Gastroesophageal sphincter (tissue), 4 donors: ENCODE measurements at regions not wholly inside any gene's neighbourhood (a gene's known extent, or its start where the extent isn't known, plus 50 kb on each side); places are given as distances from the start of the nearest gene placed in this dataset.

ENCODE experiments used
- ATAC-seq: fragments of 150-250 bp; one replicate; pipeline ENCODE4 v1.9.1; 2016; ENCODE audit warnings: mild to moderate bottlenecking, moderate library complexity
- H3K27ac ChIP-seq, 4 donors: fragments of 200-600 bp; sonication (generic) in 3 of 4; 1 replicate in 3 of 4; 2 replicates in 1 of 4; pipeline ENCODE4 v1.5.1; 2016 to 2019
- H3K27me3 ChIP-seq: fragments of 200-600 bp; sonication (generic); one replicate; pipeline ENCODE4 v1.5.1; 2019
- H3K36me3 ChIP-seq, 2 donors: fragments of 200-600 bp; sonication (generic); one replicate each; pipeline ENCODE4 v1.5.1; 2019; ENCODE audit warnings: control low read depth in 1 of 2
- H3K4me1 ChIP-seq, 3 donors: fragments of 200-600 bp; sonication (generic); 1 replicate in 2 of 3; 2 replicates in 1 of 3; pipeline ENCODE4 v1.5.1; 2016 to 2019; ENCODE audit warnings: control low read depth in 2 of 3
- H3K4me3 ChIP-seq, 2 donors: fragments of 200-600 bp; sonication (generic); one replicate each; pipeline ENCODE4 v1.5.1; 2019; ENCODE audit warnings: mild to moderate bottlenecking in 1 of 2, moderate library complexity in 1 of 2
- H3K9me3 ChIP-seq, 3 donors: fragments of 200-600 bp; sonication (generic); one replicate each; pipeline ENCODE4 v1.5.1; 2017 to 2019; ENCODE audit warnings: control low read depth in 2 of 3
- CTCF ChIP-seq, 4 experiments: fragments of 200-600 bp in 2 of 4; fragments of 450-650 bp in 2 of 4; sonication (generic) in 1 of 4; IDR thresholded peaks; one replicate each; pipeline ENCODE4 v1.5.1; 2017 to 2019; ENCODE audit warnings: antibody characterized with exemption in 4 of 4, mild to moderate bottlenecking in 2 of 4, moderate library complexity in 2 of 4
- EP300 ChIP-seq: sonication (generic); formaldehyde crosslinking; IDR thresholded peaks from one replicate; pipeline ENCODE4 v1.6.1; 2017; ENCODE audit warnings: antibody characterized with exemption, mild to moderate bottlenecking
- POLR2A ChIP-seq, 2 donors: fragments of 450-650 bp; IDR thresholded peaks; one replicate each; pipeline ENCODE4 v1.6.1; 2017; ENCODE audit warnings: antibody characterized with exemption in 2 of 2, mild to moderate bottlenecking in 2 of 2, moderate library complexity in 1 of 2
- POLR2AphosphoS5 ChIP-seq: sonication (generic); formaldehyde crosslinking; IDR thresholded peaks from one replicate; pipeline ENCODE4 v1.6.1; 2017; ENCODE audit warnings: antibody characterized with exemption
- WGBS, 2 donors: methylation state at CpG; one replicate each; pipeline ENCODE4 v1.1.5; 2018; ENCODE audit warnings: low coverage in 1 of 2; 5-methylcytosine and 5-hydroxymethylcytosine counted together

GRCh38 chr7:118033273-118033672, 150.7 kb upstream of the LSM8 start:
- no peak for TF ChIP-seq POLR2A (IDR thresholded peaks at IDR 0.05)
- TF ChIP-seq CTCF (IDR thresholded peaks at IDR 0.05), result no peak
- no peak for TF ChIP-seq EP300
- no peak for TF ChIP-seq POLR2AphosphoS5
- Histone ChIP-seq H3K9me3 (no peaks in the 10 kb centered on the region), H3K27me3 (no peaks in the 10 kb centered on the region), H3K4me1 (no peaks in the 10 kb centered on the region), H3K4me3 (no peak overlapping the region), H3K36me3 (no peaks in the 10 kb centered on the region), H3K27ac (no peak overlapping the region)
- 62 to 77% methylated on average over 1 of the region's 1 CpG for WGBS, 2 donors
- ATAC-seq, result no peak

GRCh38 chr7:118039963-118040489, 143.9 kb upstream of the LSM8 start:
- TF ChIP-seq POLR2AphosphoS5, result no peak
- no peak for TF ChIP-seq EP300
- TF ChIP-seq POLR2A (IDR thresholded peaks at IDR 0.05), result no peak
- TF ChIP-seq CTCF (IDR thresholded peaks at IDR 0.05), result no peak
- Histone ChIP-seq H3K9me3 (no peaks in the 10 kb centered on the region), H3K27ac (no peak overlapping the region), H3K27me3 (no peaks in the 10 kb centered on the region), H3K4me3 (no peak overlapping the region), H3K4me1 (no peaks in the 10 kb centered on the region), H3K36me3 (no peaks in the 10 kb centered on the region)
- ATAC-seq, result no peak

GRCh38 chr7:118040562-118040961, 143.4 kb upstream of the LSM8 start:
- H3K27me3 ChIP-seq, result no peaks in the 10 kb centered on the region
- H3K4me3 ChIP-seq, result no peak overlapping the region
- TF ChIP-seq POLR2A (IDR thresholded peaks at IDR 0.05) (no peak), EP300 (no peak), POLR2AphosphoS5 (no peak), CTCF (IDR thresholded peaks at IDR 0.05) (no peak)
- no peaks in the 10 kb centered on the region for H3K9me3 ChIP-seq
- WGBS, 2 donors, result 75 to 79% methylated on average over 2 of the region's 2 CpGs
- no peak for ATAC-seq
- no peak overlapping the region for H3K27ac ChIP-seq
- no peaks in the 10 kb centered on the region for H3K4me1 ChIP-seq
- H3K36me3 ChIP-seq, result no peaks in the 10 kb centered on the region

GRCh38 chr7:118041251-118041878, 142.6 kb upstream of the LSM8 start:
- Histone ChIP-seq H3K27ac (no peak overlapping the region), H3K27me3 (no peaks in the 10 kb centered on the region), H3K4me1 (no peaks in the 10 kb centered on the region), H3K4me3 (no peak overlapping the region), H3K36me3 (no peaks in the 10 kb centered on the region), H3K9me3 (no peaks in the 10 kb centered on the region)
- WGBS, 2 donors, result 32 to 34% methylated on average over 3 of the region's 3 CpGs
- TF ChIP-seq POLR2A (IDR thresholded peaks at IDR 0.05) (no peak), EP300 (no peak), POLR2AphosphoS5 (no peak), CTCF (IDR thresholded peaks at IDR 0.05) (no peak)
- ATAC-seq, result no peak

GRCh38 chr7:118045629-118046028, 138.3 kb upstream of the LSM8 start:
- ATAC-seq, result no peak
- H3K27ac ChIP-seq, result no peak overlapping the region
- no peaks in the 10 kb centered on the region for H3K27me3 ChIP-seq
- H3K4me1 ChIP-seq, result no peaks in the 10 kb centered on the region
- no peaks in the 10 kb centered on the region for H3K9me3 ChIP-seq
- WGBS, 2 donors, result 82 to 84% methylated on average over 2 of the region's 2 CpGs
- no peak overlapping the region for H3K4me3 ChIP-seq
- no peaks in the 10 kb centered on the region for H3K36me3 ChIP-seq
- TF ChIP-seq POLR2AphosphoS5 (no peak), CTCF (IDR thresholded peaks at IDR 0.05) (no peak), POLR2A (IDR thresholded peaks at IDR 0.05) (no peak), EP300 (no peak)
